ENCODE measurements at regions not wholly inside any gene's neighbourhood (a gene's known extent, or its start where the extent isn't known, plus 50 kb on each side); places are given as distances from the start of the nearest gene placed in this dataset.
"Not testable (repeated sequence)": the region's sequence is repeated elsewhere in the genome, so short reads cannot be mapped to it uniquely, and the experiment has no call there.

DNA sequence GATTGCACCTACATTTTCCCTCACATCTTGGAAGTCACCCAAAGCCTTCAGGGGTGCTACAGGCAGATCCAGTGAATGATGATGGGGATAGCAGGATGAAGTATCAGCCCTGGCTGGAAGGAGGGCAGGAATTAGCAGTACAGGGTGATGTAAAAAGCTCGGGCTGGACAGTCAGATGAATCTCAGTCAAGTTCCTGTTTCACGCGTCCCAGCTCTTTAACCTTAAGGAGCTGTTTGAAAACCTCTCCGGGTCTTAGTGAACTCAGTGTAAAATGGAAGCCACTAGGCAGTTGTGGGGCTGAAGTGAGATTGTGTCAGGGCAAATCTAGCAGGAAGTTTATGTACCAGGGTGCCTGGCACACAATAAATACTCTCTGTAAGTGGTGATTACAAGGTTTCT, 166.4 kb upstream of the PROK2 start:
- Mint-ChIP-seq H3K4me1 (ENCODE audit: low read depth) (peaks cover 6% of the 10 kb centered on the region), H3K9me3 (no peaks in the 10 kb centered on the region), H3K27me3 (ENCODE audit: low read depth) (no peaks in the 10 kb centered on the region), H3K36me3 (ENCODE audit: insufficient read depth) (no peaks in the 10 kb centered on the region), H3K4me3 (no peak overlapping the region)
- ATAC-seq: no peak
- DNase-seq: no peak

DNA sequence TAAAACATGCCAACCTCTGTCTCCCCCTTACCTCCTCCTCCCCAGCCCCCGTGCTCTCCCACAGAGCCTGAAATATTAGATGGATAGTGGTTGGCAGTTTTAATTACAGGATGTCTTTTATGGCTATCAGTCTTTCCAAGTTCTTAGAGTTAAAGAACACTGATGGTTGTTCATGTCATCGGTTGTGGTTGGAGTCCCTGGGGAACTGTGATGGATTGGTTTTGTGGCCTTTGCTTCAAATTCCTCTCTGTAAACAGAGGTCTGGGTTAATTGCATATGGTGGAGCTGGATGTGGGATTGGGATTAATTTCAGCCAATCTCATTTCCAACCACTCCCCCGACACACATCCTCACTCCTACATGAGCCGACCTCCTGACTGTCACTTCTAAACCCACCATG, 164.5 kb upstream of the PROK2 start:
- no peaks in the 10 kb centered on the region for H3K9me3 Mint-ChIP-seq
- ATAC-seq: no peak
- no peaks in the 10 kb centered on the region for H3K4me1 Mint-ChIP-seq (ENCODE audit: low read depth)
- no peak for DNase-seq
- H3K4me3 Mint-ChIP-seq: no peak overlapping the region
- no peaks in the 10 kb centered on the region for H3K27me3 Mint-ChIP-seq (ENCODE audit: low read depth)
- H3K36me3 Mint-ChIP-seq (ENCODE audit: insufficient read depth): no peaks in the 10 kb centered on the region

DNA sequence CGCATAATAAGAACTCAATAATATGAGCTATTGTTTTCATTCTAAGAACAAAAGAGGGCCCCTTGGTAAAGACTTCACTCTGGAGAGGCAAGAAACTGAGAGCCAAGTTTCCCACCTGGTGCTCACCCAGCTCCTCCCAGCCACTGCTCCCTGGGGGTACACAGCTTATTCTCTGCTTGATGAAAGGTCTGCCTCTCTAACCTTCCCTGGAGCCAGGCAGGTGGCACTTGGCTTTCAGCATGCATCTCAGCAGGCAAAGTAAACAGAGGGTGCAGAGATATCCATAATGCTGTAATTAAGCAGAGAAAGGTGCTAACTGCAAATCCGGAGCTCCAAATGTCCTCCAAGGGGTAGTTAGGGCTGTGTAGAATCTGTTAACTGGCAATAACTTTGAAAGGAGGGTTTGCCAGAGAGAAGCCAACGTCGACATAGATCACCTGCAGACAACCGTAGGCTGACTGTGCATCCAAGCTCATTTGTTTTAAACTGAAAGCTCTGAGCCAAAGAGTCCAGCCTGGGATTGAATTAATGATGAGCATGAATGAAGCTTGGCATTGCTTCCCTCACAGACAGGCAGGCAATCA, 159.6 kb upstream of the PROK2 start:
- Mint-ChIP-seq H3K4me1 (ENCODE audit: low read depth) (no peaks in the 10 kb centered on the region), H3K27me3 (ENCODE audit: low read depth) (peaks cover 5% of the 10 kb centered on the region), H3K36me3 (ENCODE audit: insufficient read depth) (no peaks in the 10 kb centered on the region), H3K4me3 (no peak overlapping the region), H3K9me3 (no peaks in the 10 kb centered on the region)
- no peak for DNase-seq
- no peak for ATAC-seq

DNA sequence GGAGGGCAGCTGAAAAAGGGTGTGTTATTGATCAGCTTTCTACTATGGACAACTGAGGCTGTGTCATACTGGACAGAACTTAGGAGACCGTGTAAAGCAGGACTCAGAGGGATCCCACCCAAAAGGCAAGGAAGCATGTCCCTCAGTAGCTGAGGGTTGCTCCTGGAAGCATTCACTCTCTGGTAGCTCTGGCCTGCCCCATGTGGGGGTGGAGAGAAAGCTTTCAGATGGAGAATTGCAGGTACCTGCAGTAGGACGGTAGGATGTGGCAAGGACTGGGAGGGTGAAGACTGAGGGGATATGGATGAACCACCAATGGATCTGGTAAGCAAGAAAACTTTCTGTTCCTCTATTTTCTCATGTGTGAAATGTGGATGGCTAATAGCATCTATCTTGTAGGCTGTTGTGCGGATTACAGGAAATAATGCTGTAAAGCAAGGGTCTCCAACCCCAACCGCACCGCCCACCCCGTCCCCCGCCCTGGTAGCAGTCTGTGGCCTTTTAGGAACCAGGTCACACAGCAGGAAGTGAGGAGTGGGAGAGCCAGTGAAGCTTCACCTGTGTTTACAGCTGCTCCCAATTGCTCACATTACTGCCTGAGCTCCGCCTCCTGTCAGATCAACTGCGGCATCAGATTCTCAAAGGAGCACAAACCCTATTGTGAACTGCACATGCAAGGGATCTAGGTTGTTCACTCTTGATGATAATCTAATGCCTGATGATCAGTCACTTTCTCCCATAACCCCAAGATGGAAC, 157.7 kb upstream of the PROK2 start:
- Mint-ChIP-seq H3K4me3 (no peak overlapping the region), H3K27me3 (ENCODE audit: low read depth) (peaks cover 5% of the 10 kb centered on the region), H3K36me3 (ENCODE audit: insufficient read depth) (no peaks in the 10 kb centered on the region), H3K9me3 (no peaks in the 10 kb centered on the region), H3K4me1 (ENCODE audit: low read depth) (no peaks in the 10 kb centered on the region)
- no peak for DNase-seq
- ATAC-seq: no peak

DNA sequence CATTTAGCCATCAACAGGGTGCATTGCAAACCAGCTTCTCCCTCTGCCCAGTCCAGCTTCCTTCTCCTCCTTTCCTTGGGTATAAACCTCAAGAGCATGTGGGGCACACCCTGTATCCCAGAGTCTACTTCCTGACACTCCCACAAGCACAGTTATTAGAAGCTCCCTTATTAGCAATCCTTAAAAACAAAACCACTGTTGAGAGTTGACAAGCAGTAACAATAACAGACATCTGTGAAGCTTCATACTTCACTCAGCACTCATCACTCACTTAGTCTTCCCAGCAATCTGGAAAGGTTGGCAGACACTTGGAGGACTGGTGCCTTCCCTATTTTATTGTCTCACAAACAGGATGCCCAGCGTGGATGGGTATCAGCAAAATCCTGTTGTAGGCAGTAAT, 155.5 kb upstream of the PROK2 start:
- no peak for ATAC-seq
- Mint-ChIP-seq H3K36me3 (ENCODE audit: insufficient read depth) (no peaks in the 10 kb centered on the region), H3K9me3 (no peaks in the 10 kb centered on the region), H3K4me3 (no peak overlapping the region), H3K4me1 (ENCODE audit: low read depth) (no peaks in the 10 kb centered on the region), H3K27me3 (ENCODE audit: low read depth) (peaks cover 5% of the 10 kb centered on the region)
- DNase-seq: no peak

DNA sequence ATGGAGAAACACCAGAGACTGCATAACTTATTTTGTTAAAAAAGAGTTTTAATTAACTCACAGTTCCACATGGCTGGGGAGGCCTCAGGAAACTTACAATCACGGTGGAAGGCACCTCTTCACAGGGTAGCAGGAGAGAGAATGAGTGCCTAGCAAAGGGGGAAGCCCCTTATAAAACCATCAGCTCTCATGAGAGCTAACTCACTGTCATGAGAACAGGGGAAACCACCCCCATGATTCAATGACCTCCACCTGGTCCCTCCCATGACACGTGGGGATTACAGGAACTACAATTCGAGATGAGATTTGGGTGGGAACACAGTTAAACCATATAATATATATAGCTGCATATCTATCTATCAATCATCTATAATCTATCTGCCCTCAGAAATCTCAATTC, 153.1 kb upstream of the PROK2 start:
- ATAC-seq: peak; percentile 68 to 71
- H3K27me3 Mint-ChIP-seq (ENCODE audit: low read depth); H3K36me3 Mint-ChIP-seq (ENCODE audit: insufficient read depth); H3K9me3 Mint-ChIP-seq; H3K4me3 Mint-ChIP-seq; DNase-seq; H3K4me1 Mint-ChIP-seq (ENCODE audit: low read depth): not testable (repeated sequence)

DNA sequence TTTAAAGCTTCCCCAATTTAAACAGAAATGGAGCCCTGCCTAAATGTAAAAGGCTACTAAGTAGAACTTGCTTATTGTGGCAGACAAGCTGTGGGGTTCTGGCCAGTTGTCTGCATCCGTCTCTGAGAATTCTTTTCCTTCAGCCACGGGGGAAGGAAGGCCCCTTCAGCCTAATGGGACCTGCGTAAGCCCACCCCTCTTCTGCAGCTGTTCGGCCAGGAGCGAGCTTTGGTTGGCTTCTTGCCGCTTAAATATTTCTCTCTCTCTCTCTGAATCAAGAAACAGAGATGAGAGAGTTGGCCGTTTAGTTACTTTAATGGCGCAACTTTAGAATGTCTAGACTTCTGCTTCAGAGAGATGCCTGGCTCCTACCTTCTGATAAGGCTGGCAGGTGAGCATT, 151.7 kb upstream of the PROK2 start:
- no peaks in the 10 kb centered on the region for H3K9me3 Mint-ChIP-seq
- peaks cover 3% of the 10 kb centered on the region for H3K27me3 Mint-ChIP-seq (ENCODE audit: low read depth)
- no peaks in the 10 kb centered on the region for H3K36me3 Mint-ChIP-seq (ENCODE audit: insufficient read depth)
- H3K4me3 Mint-ChIP-seq: no peak overlapping the region
- no peaks in the 10 kb centered on the region for H3K4me1 Mint-ChIP-seq (ENCODE audit: low read depth)
- DNase-seq (no peak), ATAC-seq (no peak)

DNA sequence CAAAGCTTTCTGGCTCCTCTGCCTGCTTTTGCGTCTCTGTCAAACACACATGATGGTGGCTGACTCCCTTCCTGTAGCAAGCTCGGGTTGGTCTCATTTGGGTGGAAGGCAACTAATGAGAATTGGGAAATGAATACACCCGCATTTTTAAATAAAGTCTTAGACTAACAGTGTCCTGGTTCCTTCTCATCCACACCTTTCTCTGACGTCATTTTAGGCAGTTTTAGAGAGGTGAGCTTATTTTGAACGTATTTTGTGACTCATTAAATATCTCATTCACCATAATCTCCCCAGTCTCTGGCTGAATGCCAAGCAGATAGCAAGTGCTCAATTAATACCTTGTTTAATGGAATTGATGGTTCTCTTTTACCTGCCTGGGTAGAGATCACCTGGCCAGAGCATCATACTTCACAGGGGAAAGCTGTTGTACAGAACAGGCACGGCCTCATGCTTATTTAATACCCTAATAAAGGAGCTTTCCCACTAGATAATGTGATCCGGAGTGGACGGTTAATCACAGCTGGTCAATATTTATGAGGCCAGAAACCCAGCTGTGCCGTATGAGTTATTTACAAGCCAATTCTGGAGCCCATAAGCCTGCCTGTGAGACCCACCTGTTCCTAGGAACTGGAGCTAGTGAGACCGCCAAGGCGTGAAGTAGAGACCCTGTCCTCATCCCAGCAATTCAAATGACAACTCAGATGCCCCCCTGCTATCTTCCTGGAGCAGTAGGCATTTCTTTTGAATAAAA, 149.7 kb upstream of the PROK2 start:
- Mint-ChIP-seq H3K9me3 (no peaks in the 10 kb centered on the region), H3K36me3 (ENCODE audit: insufficient read depth) (no peaks in the 10 kb centered on the region), H3K27me3 (ENCODE audit: low read depth) (peaks cover 7% of the 10 kb centered on the region), H3K4me1 (ENCODE audit: low read depth) (no peaks in the 10 kb centered on the region), H3K4me3 (no peak overlapping the region)
- DNase-seq (no peak), ATAC-seq (no peak)

DNA sequence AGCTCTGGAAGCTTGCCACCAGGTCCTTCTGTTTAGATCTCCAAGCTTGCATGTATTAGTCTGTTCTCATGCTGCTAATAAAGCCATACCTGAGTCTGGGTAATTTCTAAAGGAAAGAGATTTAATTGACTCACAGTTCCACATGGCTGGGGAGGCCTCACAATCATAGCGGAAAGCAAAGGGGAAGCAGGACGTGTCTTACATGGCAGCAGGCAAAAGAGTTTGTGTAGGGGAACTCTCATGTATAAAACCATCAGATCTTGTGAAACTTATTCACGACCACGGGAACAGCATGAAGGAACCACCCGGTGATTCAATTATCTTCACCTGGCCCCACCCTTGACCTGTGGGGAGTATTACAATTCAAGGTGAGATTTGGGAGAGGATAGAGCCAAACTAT, 147.0 kb upstream of the PROK2 start:
- Mint-ChIP-seq H3K27me3 (ENCODE audit: low read depth) (peaks cover 7% of the 10 kb centered on the region), H3K36me3 (ENCODE audit: insufficient read depth) (no peaks in the 10 kb centered on the region), H3K9me3 (no peaks in the 10 kb centered on the region), H3K4me1 (ENCODE audit: low read depth) (no peaks in the 10 kb centered on the region), H3K4me3 (no peak overlapping the region)
- DNase-seq (no peak), ATAC-seq (no peak)

DNA sequence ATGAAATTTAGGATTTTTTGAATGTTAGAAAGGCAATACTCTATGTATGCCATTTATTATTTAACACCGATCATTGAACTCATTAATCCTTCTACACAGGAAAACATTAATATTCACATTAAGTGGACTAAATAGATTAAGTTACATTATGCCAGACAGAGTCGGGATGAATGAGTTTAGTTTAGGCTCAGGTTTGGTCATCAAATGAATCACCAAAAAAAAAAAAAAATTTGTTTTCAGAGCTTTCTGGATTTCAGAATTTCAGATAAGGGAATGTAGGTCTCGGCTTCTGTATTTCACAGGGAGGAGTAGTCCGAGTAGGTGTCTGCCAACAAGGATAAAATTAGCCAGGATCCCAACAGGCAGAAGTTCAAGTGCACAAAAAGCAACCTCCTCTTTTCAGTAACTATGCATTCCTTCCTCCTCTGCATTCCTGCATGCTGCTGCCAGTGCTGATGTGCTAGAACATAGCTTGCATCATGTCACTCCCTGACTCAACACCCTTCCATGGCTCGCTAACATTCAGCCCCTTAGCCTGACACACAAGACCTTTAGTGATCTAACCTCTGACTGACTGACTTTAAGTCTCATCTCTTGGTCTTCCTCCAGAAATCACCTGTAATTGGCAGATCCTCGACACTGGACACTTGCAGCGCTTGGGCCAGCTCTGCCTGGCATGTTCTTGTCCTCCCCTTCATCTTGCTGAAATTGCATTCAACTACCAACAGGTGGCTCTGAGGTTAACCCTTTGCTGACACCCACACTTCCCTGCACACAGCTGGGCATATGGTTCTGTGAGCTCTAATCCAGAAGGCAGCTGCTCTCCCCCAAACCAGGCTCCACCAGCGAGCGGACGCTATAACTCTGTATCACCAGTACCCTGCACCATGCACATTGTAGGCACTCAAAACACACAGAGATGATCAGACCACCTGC, 145.4 kb upstream of the PROK2 start:
- DNase-seq: no peak
- no peaks in the 10 kb centered on the region for H3K9me3 Mint-ChIP-seq
- H3K4me3 Mint-ChIP-seq: no peak overlapping the region
- peak in 1 of 2 donors; percentile 37 for ATAC-seq
- H3K36me3 Mint-ChIP-seq (ENCODE audit: insufficient read depth): no peaks in the 10 kb centered on the region
- H3K4me1 Mint-ChIP-seq (ENCODE audit: low read depth): no peaks in the 10 kb centered on the region
- H3K27me3 Mint-ChIP-seq (ENCODE audit: low read depth): peaks cover 10% of the 10 kb centered on the region

DNA sequence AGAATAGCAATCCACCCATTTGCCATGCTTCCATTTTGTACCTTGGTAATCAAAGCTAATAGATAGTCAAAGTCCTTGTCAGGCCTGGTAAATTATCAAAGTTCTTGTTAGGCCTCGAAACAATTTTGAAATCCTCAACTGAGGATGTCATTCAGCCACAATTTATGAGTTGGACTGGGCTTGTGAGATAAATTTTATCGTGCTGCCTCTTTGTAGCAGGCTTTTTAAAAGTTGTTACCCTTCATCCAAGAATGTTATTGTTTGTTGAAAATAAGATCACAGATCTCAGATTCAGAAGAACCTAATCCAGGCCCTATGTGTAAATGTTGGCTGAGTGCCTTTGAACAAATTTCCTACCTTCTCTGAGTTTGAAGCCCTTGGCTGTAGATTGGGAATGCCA, 143.3 kb upstream of the PROK2 start:
- Mint-ChIP-seq H3K36me3 (ENCODE audit: insufficient read depth) (no peaks in the 10 kb centered on the region), H3K4me3 (no peak overlapping the region), H3K9me3 (no peaks in the 10 kb centered on the region), H3K4me1 (ENCODE audit: low read depth) (no peaks in the 10 kb centered on the region), H3K27me3 (ENCODE audit: low read depth) (peaks cover 10% of the 10 kb centered on the region)
- DNase-seq (no peak), ATAC-seq (no peak)

DNA sequence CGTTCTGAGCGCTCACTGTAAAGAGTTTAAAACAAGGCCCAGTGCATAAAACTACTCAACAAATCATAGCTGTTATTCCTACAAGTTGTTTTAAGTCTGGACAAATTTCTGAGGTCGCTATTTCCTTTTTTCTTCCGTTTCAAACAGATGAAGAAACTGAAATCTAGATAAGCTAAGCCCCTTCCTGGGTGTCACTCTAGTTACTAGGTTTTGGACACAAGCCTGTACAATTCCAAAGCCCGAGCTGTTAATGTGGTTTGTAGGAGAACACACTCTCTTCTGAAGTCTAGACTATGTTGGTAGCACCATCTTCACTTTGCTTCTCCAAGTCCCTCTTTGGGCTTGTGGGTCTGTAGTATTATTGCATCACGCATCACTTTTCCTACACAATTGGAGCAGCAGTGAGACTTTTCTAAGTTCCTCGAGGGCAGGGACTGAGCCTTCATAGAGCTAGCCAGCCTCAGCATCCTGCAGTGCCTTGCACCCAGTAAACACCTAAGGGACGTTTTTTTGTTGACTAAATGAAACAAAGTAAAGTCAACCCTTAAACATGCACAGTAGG, 142.6 kb upstream of the PROK2 start:
- Mint-ChIP-seq H3K9me3 (no peaks in the 10 kb centered on the region), H3K27me3 (ENCODE audit: low read depth) (peaks cover 10% of the 10 kb centered on the region), H3K36me3 (ENCODE audit: insufficient read depth) (no peaks in the 10 kb centered on the region), H3K4me3 (no peak overlapping the region), H3K4me1 (ENCODE audit: low read depth) (no peaks in the 10 kb centered on the region)
- DNase-seq: no peak
- ATAC-seq: no peak

DNA sequence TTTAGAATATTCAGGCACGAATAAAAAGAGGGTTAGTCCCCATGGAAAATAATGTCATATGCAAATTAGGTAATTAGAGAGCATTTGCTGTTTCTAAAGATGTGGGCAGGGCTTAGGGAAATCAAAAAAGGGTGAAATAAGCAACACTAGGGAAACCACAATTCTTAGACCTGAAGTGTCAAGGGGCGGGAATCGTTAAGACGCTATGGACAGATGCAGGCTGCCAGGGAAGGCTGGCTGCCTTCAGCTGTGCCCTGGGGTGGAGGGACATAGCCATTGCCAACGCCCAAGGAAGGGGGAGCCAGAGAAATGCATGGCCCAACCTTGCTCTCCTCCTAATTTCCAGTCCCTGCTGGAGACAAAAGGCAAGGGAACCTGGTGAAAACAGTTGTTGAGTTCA, 141.7 kb upstream of the PROK2 start:
- H3K4me1 Mint-ChIP-seq (ENCODE audit: low read depth): no peaks in the 10 kb centered on the region
- H3K4me3 Mint-ChIP-seq: no peak overlapping the region
- H3K9me3 Mint-ChIP-seq: no peaks in the 10 kb centered on the region
- no peak for ATAC-seq
- H3K36me3 Mint-ChIP-seq (ENCODE audit: insufficient read depth): no peaks in the 10 kb centered on the region
- no peak for DNase-seq
- H3K27me3 Mint-ChIP-seq (ENCODE audit: low read depth): peaks cover 10% of the 10 kb centered on the region

DNA sequence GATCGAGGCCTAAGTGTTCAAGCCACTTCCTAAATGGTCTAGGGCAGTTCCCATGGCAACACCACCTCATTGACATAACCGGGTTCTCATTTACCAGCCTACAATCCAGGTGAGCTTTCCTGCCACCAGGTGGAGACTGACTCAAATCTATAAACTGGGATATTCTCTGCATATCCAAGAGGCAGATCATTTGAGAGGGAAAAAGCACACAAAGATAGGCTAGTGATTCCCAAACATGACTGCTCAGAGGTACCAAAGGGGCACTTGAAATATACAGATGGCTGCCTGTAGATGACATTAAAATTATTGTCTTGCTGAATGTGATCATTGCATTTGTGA, 141.3 kb upstream of the PROK2 start:
- Mint-ChIP-seq H3K9me3 (no peaks in the 10 kb centered on the region), H3K36me3 (ENCODE audit: insufficient read depth) (no peaks in the 10 kb centered on the region), H3K4me3 (no peak overlapping the region), H3K27me3 (ENCODE audit: low read depth) (peaks cover 10% of the 10 kb centered on the region), H3K4me1 (ENCODE audit: low read depth) (no peaks in the 10 kb centered on the region)
- no peak for DNase-seq
- ATAC-seq: no peak

Measured in activated T-cell treated with anti-CD3 and anti-CD28 coated beads, Interleukin-2, amount 50 U/mL, for 4 hours (primary cell).